Liver (tissue), 8 donors: ENCODE measurements at regions not wholly inside any gene's neighbourhood (a gene's known extent, or its start where the extent isn't known, plus 50 kb on each side); places are given as distances from the start of the nearest gene placed in this dataset.

Experiments
- DNase-seq: peaks from one replicate; pipeline ENCODE4 v3.0.0-alpha.2; 2017; ENCODE audit warnings: low spot score
- H3K27ac ChIP-seq, 2 donors: one replicate each; pipeline ENCODE4 v1.7.0; 2013; ENCODE audit warnings: inconsistent platforms in 2 of 2, low read length in 2 of 2, control low read depth in 1 of 2, low read depth in 1 of 2, mild to moderate bottlenecking in 1 of 2
- H3K27me3 ChIP-seq, 4 donors: one replicate each; pipeline versions ENCODE4 v1.6.1 to v1.7.0; 2013; ENCODE audit warnings: low read length in 3 of 4, inconsistent platforms in 1 of 4, mild to moderate bottlenecking in 1 of 4, moderate library complexity in 1 of 4; ENCODE audit not compliant: control insufficient read depth in 4 of 4, insufficient read depth in 4 of 4
- H3K36me3 ChIP-seq, 4 donors: one replicate each; pipeline versions ENCODE4 v1.6.1 to v1.7.0; 2013; ENCODE audit warnings: low read length in 3 of 4, mild to moderate bottlenecking in 3 of 4, low read depth in 1 of 4, moderate library complexity in 1 of 4; ENCODE audit not compliant: control insufficient read depth in 4 of 4, insufficient read depth in 3 of 4
- H3K4me1 ChIP-seq, 4 donors: one replicate each; pipeline versions ENCODE4 v1.6.1 to v1.7.0; 2013; ENCODE audit warnings: low read length in 3 of 4, mild to moderate bottlenecking in 3 of 4, moderate library complexity in 1 of 4; ENCODE audit not compliant: control insufficient read depth in 4 of 4, insufficient read depth in 4 of 4
- H3K4me3 ChIP-seq, 3 donors: one replicate each; pipeline versions ENCODE4 v1.6.1 to v1.7.0; 2013; ENCODE audit warnings: low read length in 3 of 3, control low read depth in 1 of 3, low read depth in 1 of 3, mild to moderate bottlenecking in 1 of 3
- H3K9ac ChIP-seq, 2 donors: one replicate each; pipeline ENCODE4 v1.7.0; 2013; ENCODE audit warnings: low read length in 2 of 2, mild to moderate bottlenecking in 2 of 2, moderate library complexity in 2 of 2, control low read depth in 1 of 2, low read depth in 1 of 2
- H3K9me3 ChIP-seq, 4 donors: one replicate each; pipeline versions ENCODE4 v1.6.1 to v1.7.0; 2013; ENCODE audit warnings: low read length in 3 of 4; ENCODE audit not compliant: control insufficient read depth in 4 of 4
- ATF3 ChIP-seq: IDR thresholded peaks from 2 replicates; pipeline ENCODE4 v1.6.1; 2016; ENCODE audit warnings: antibody characterized with exemption
- CTCF ChIP-seq: fragments of 150-350 bp; IDR thresholded peaks from 2 replicates; pipeline ENCODE4 v1.5.1; 2017; ENCODE audit warnings: improper control_type of control experiment, low read depth, low read length; ENCODE audit not compliant: missing input control
- EGR1 ChIP-seq, 2 donors: IDR thresholded peaks; 2 replicates each; pipeline ENCODE4 v1.6.1; 2016 to 2018; ENCODE audit warnings: antibody characterized with exemption in 2 of 2, low read depth in 2 of 2
- FOXA1 ChIP-seq: IDR thresholded peaks from 2 replicates; pipeline ENCODE4 v1.6.1; 2016; ENCODE audit warnings: antibody characterized with exemption
- FOXA2 ChIP-seq: IDR thresholded peaks from 2 replicates; pipeline ENCODE4 v1.6.1; 2016; ENCODE audit warnings: antibody characterized with exemption
- GABPA ChIP-seq, 2 donors: IDR thresholded peaks in 1 of 2; conservative IDR thresholded peaks in 1 of 2; 2 replicates each; pipeline ENCODE4 v1.6.1; 2016; ENCODE audit warnings: antibody characterized with exemption in 2 of 2, mild to moderate bottlenecking in 1 of 2, moderate library complexity in 1 of 2
- HNF4G ChIP-seq: IDR thresholded peaks from 2 replicates; pipeline ENCODE4 v1.6.1; 2016; ENCODE audit warnings: antibody characterized with exemption
- MAX ChIP-seq: IDR thresholded peaks from 2 replicates; pipeline ENCODE4 v1.6.1; 2016; ENCODE audit warnings: antibody characterized with exemption
- NR2F2 ChIP-seq: IDR thresholded peaks from 2 replicates; pipeline ENCODE4 v1.6.1; 2016; ENCODE audit warnings: antibody characterized with exemption
- RAD21 ChIP-seq, 2 donors: IDR thresholded peaks; 2 replicates each; pipeline ENCODE4 v1.6.1; 2016; ENCODE audit warnings: antibody characterized with exemption in 2 of 2, mild to moderate bottlenecking in 2 of 2
- RXRA ChIP-seq, 2 donors: IDR thresholded peaks; 2 replicates each; pipeline ENCODE4 v1.6.1; 2017 to 2018; ENCODE audit warnings: antibody characterized with exemption in 2 of 2, mild to moderate bottlenecking in 1 of 2
- SP1 ChIP-seq: IDR thresholded peaks from 2 replicates; pipeline ENCODE4 v1.6.1; 2018; ENCODE audit warnings: antibody characterized with exemption, mild to moderate bottlenecking
- YY1 ChIP-seq: IDR thresholded peaks from 2 replicates; pipeline ENCODE4 v1.6.1; 2016; ENCODE audit warnings: antibody characterized with exemption, mild to moderate bottlenecking
- ZBTB33 ChIP-seq: IDR thresholded peaks from 2 replicates; pipeline ENCODE4 v1.6.1; 2016; ENCODE audit warnings: antibody characterized with exemption
- WGBS: extraction: QIAGEN DNeasy Blood & Tissue Kit; methylation state at CpG from one replicate; pipeline ENCODE4 v1.1.7; 2013; 5-methylcytosine and 5-hydroxymethylcytosine counted together
- donor health status: healthy.
- donor health status: healthy.
- donor health status: healthy.
- donor health status: healthy.
- donor health status: healthy.

- Histone ChIP-seq H3K9me3 (no peaks in the 10 kb centered on the region), H3K36me3 (no peaks in the 10 kb centered on the region), H3K4me3 (no peak overlapping the region), H3K27me3 (peaks cover 0 to 5% (median 3%) of the 10 kb centered on the region in 4 donors), H3K9ac (no peak overlapping the region), H3K27ac (no peak overlapping the region), H3K4me1 (no peaks in the 10 kb centered on the region)
- no peak for TF ChIP-seq RXRA (IDR thresholded peaks at IDR 0.05)
- no peak for TF ChIP-seq FOXA1
- TF ChIP-seq ZBTB33 = no peak
- TF ChIP-seq GABPA (IDR thresholded peaks at IDR 0.05 in 1 of 2, conservative IDR thresholded peaks at IDR 0.05 in 1 of 2) = no peak
- no peak for TF ChIP-seq NR2F2
- TF ChIP-seq FOXA2 = no peak
- TF ChIP-seq SP1 = no peak
- no peak for TF ChIP-seq ATF3
- TF ChIP-seq YY1 = no peak
- WGBS = 55% methylated on average over 1 of the region's 1 CpG
- DNase-seq = no peak
Measured at GRCh38 chr17:53193044-53193443, 629.7 kb upstream of the KIF2B start.

- Histone ChIP-seq H3K9me3 (no peaks in the 10 kb centered on the region), H3K27ac (no peak overlapping the region), H3K9ac (no peak overlapping the region), H3K36me3 (no peaks in the 10 kb centered on the region), H3K4me1 (no peaks in the 10 kb centered on the region), H3K27me3 (peaks cover 0 to 5% (median 3%) of the 10 kb centered on the region in 4 donors), H3K4me3 (no peak overlapping the region)
- DNase-seq = no peak
- TF ChIP-seq SP1 (no peak), FOXA1 (no peak), RAD21 (IDR thresholded peaks at IDR 0.05) (peak; percentile 35 to 39), HNF4G (no peak)
Measured at GRCh38 chr17:53191878-53192277, 630.8 kb upstream of the KIF2B start.

GRCh38 chr17:53186001-53186400, 636.7 kb upstream of the KIF2B start:
- H3K9ac ChIP-seq = no peak overlapping the region
- TF ChIP-seq FOXA1 (no peak), EGR1 (IDR thresholded peaks at IDR 0.05; ENCODE audit: low read depth in 2 of 2) (no peak), MAX (no peak), CTCF (no peak), SP1 (no peak)
- H3K36me3 ChIP-seq = no peaks in the 10 kb centered on the region
- no peak overlapping the region for H3K4me3 ChIP-seq
- H3K9me3 ChIP-seq = no peaks in the 10 kb centered on the region
- WGBS = 48% methylated on average over 2 of the region's 2 CpGs
- H3K27ac ChIP-seq = no peak overlapping the region
- H3K4me1 ChIP-seq = no peaks in the 10 kb centered on the region
- DNase-seq = no peak
- H3K27me3 ChIP-seq = peaks cover 0 to 7% (median 0%) of the 10 kb centered on the region in 4 donors
